Stomach smooth muscle (tissue), 2 donors: ENCODE measurements at regions not wholly inside any gene's neighbourhood (a gene's known extent, or its start where the extent isn't known, plus 50 kb on each side); places are given as distances from the start of the nearest gene placed in this dataset.

Experiments
- H3K27ac ChIP-seq: one replicate; pipeline ENCODE4 v1.7.0; 2013; ENCODE audit warnings: mild to moderate bottlenecking, low read length, inconsistent platforms
- H3K27me3 ChIP-seq, 2 donors: one replicate each; pipeline ENCODE4 v1.7.0; 2013; ENCODE audit warnings: low read length in 2 of 2; ENCODE audit not compliant: insufficient read depth in 2 of 2, control insufficient read depth in 1 of 2
- H3K36me3 ChIP-seq, 2 donors: one replicate each; pipeline ENCODE4 v1.7.0; 2013; ENCODE audit warnings: low read length in 2 of 2; ENCODE audit not compliant: control insufficient read depth in 2 of 2, insufficient read depth in 2 of 2
- H3K4me1 ChIP-seq: one replicate; pipeline ENCODE4 v1.7.0; 2013; ENCODE audit warnings: low read length; ENCODE audit not compliant: control insufficient read depth, insufficient read depth
- H3K4me3 ChIP-seq, 2 donors: one replicate each; pipeline ENCODE4 v1.7.0; 2013; ENCODE audit warnings: low read length in 2 of 2
- H3K9ac ChIP-seq, 2 donors: one replicate each; pipeline ENCODE4 v1.7.0; 2013; ENCODE audit warnings: low read length in 2 of 2, mild to moderate bottlenecking in 1 of 2
- H3K9me3 ChIP-seq, 2 donors: one replicate each; pipeline ENCODE4 v1.7.0; 2013; ENCODE audit warnings: low read length in 2 of 2; ENCODE audit not compliant: control insufficient read depth in 2 of 2
- donor health status: healthy.
- donor health status: Pancreatic carcinoma.

DNA sequence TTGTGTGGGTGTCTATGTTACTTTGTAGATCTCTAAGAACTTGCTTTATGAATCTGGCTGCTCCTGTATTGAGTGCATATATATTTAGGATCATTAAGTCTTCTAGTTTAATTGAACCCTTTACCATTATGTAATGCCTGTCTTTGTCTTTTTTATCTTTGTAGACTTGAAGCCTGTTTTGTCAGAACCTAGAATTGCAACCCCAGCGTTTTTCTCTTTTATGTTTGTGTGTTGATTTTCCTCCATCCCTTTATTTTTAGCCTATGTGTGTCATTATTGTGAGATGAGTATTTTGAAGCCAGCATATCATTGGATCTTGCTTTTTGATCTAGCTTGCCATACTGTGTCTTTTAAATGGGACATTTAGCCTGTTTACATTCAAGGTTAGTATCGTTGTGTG, 573.2 kb downstream of the BRINP3 start:
- no peak overlapping the region for H3K27ac ChIP-seq
- H3K9ac ChIP-seq: no peak overlapping the region
- H3K27me3 ChIP-seq: no peaks in the 10 kb centered on the region
- no peaks in the 10 kb centered on the region for H3K9me3 ChIP-seq
- H3K4me1 ChIP-seq: no peaks in the 10 kb centered on the region
- no peak overlapping the region for H3K4me3 ChIP-seq
- no peaks in the 10 kb centered on the region for H3K36me3 ChIP-seq

DNA sequence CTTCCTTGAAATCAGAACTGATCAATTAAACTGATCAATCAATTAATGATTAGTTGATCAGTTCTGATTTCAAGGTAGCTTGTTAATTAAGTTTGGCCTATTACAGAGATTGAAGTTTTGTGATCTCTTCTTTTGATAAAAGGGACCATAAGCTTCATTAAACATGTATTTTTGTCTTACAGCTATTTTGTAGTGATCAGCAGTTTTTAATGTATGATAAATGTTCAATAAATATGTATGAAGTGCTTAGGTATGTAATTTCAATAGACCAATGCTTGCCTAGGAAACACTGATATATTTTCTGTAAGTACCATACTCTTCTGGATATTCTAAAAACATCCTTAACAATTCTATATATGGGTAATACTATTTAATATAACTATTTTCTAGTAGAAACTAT, 569.6 kb downstream of the BRINP3 start:
- Histone ChIP-seq H3K4me3 (no peak overlapping the region), H3K27ac (no peak overlapping the region), H3K9me3 (no peaks in the 10 kb centered on the region), H3K4me1 (no peaks in the 10 kb centered on the region), H3K36me3 (no peaks in the 10 kb centered on the region), H3K27me3 (no peaks in the 10 kb centered on the region), H3K9ac (no peak overlapping the region)

DNA sequence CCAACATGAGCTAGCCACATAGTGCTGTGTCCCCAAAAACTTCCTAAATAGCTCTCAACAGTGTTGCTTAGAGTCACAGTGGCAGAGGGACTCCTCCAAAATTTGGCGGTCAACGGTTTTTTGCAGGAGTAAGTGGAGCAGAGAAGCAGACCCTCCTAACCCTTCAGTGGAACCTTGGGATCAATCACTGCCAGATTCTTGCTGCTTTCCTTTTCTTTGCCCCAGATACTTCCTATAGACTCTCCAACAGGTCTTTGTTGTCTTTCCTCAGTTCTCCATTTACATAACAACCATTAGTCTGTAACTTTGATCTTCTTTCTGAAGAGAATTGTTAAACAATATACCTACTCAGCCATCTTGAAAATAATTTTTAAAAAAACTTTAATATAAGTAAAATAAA, 556.1 kb downstream of the BRINP3 start:
- H3K27ac ChIP-seq: no peak overlapping the region
- no peak overlapping the region for H3K9ac ChIP-seq
- H3K9me3 ChIP-seq: peaks cover 0 to 7% of the 10 kb centered on the region in 2 donors
- no peaks in the 10 kb centered on the region for H3K4me1 ChIP-seq
- H3K36me3 ChIP-seq: no peaks in the 10 kb centered on the region
- no peaks in the 10 kb centered on the region for H3K27me3 ChIP-seq
- no peak overlapping the region for H3K4me3 ChIP-seq

DNA sequence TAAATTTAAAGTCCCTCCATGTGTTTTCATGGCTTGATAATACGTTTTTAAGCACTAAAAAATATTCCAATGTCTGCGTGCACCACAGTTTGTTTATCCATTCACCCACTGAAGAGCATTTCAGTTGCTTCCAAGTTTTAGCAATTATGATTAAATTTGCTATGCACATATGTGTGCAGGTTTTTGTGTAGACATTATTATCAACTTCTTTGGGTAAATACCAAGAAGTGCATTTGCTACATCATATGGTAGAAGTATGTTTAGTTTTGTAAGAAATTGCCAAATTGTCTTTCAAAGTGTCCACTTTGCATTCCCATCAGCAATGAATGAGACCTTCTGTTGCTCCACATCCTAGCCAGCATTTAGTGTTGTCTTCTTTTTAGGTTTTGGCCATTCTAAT, 550.0 kb downstream of the BRINP3 start:
- no peaks in the 10 kb centered on the region for H3K9me3 ChIP-seq

DNA sequence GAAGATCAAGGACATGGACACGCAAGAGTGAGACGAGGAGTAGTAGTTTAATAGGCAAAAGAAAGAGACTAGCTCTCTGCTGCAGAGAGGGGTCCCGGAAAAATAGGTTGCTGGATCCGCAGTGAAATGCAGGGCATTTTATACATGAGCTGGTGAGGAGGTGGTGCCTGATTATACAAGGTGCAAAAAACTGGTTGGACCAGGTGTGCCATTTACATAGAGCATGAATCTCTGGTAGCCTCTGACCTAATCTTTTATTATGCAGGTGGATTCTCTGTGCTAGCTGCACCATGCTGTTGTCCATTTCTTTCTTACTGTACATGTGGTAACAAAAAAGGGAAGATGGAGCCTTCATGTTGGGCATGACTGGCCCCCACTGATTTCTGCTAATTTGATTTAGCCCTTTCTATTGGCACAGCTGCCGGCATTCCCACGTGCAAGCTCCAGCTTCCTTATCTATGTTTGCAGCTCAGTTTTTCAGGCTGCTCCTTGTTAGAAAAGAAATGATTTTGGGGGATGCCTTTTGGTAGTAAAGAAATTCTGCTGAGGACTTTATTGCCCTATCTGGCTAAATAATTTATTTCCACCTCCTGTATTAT, 548.1 kb downstream of the BRINP3 start:
- Histone ChIP-seq H3K4me1 (no peaks in the 10 kb centered on the region), H3K9ac (no peak overlapping the region), H3K4me3 (no peak overlapping the region), H3K27me3 (no peaks in the 10 kb centered on the region), H3K9me3 (no peaks in the 10 kb centered on the region), H3K36me3 (no peaks in the 10 kb centered on the region), H3K27ac (no peak overlapping the region)

More for the DNA sequence above, 550.0 kb downstream of the BRINP3 start:
- no peak overlapping the region for H3K27ac ChIP-seq
- no peaks in the 10 kb centered on the region for H3K36me3 ChIP-seq
- H3K4me1 ChIP-seq: no peaks in the 10 kb centered on the region
- H3K4me3 ChIP-seq: no peak overlapping the region
- H3K9ac ChIP-seq: no peak overlapping the region
- H3K27me3 ChIP-seq: no peaks in the 10 kb centered on the region

DNA sequence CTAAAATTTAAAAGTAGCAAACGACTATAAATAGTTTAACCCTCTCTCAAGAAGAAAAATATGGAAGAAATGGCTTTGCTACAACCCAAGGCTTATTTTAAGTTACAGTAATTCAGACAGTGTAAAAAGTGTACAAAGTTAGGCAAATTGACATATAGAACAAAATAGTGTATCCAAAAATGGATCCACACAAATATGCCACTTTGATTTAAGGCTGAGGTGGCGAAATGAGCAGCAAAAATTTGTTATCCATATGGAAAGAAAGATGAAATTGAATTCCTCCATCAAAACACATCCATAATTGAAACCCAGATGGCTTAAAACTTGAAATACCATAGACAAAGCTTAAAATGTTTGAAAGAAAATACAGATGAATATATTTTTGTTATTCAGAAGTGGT, 540.8 kb downstream of the BRINP3 start:
- Histone ChIP-seq H3K9ac (no peak overlapping the region), H3K4me1 (no peaks in the 10 kb centered on the region), H3K4me3 (no peak overlapping the region), H3K36me3 (no peaks in the 10 kb centered on the region), H3K9me3 (no peaks in the 10 kb centered on the region), H3K27me3 (no peaks in the 10 kb centered on the region), H3K27ac (no peak overlapping the region)

DNA sequence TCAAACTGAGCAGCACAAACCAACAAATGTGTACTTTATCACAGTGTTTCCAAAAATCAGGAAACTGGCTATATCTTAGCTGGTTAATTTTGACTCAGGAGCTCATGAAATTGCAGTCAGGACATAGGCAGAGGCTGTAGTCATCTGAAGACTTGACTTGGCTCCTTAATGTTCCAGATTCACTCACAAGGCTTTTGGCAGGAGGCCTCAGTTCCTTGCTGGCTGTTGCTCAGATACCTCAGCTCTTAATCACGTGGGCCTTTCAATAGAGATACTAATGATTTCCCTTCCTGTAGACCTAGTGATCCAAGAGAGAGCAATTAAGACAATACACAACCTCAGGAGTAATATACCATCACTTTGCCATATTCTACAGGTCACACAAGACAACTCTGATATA, 537.7 kb downstream of the BRINP3 start:
- Histone ChIP-seq H3K4me1 (no peaks in the 10 kb centered on the region), H3K27ac (no peak overlapping the region), H3K4me3 (no peak overlapping the region), H3K9ac (no peak overlapping the region), H3K27me3 (no peaks in the 10 kb centered on the region), H3K9me3 (no peaks in the 10 kb centered on the region), H3K36me3 (no peaks in the 10 kb centered on the region)

DNA sequence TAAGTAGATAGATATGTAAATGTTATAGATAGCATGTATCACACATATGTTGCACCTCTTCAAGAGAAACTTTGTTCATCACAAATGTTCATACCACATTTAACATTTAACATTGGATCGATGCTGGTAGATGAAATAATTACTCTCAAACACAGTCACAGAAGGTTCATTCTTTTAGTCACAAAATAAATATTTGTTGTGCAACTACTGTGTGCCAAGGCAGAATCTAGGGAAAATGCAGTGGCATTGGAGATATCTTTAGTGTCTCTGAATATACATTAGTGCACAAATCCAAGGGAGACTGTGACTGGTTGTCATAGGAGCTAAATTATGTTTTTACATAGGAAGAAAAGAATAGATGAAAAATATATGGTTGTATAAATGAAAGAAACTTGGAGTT, 535.7 kb downstream of the BRINP3 start:
- no peak overlapping the region for H3K27ac ChIP-seq
- no peaks in the 10 kb centered on the region for H3K4me1 ChIP-seq
- H3K4me3 ChIP-seq: no peak overlapping the region
- H3K27me3 ChIP-seq: no peaks in the 10 kb centered on the region
- no peak overlapping the region for H3K9ac ChIP-seq
- H3K9me3 ChIP-seq: no peaks in the 10 kb centered on the region
- H3K36me3 ChIP-seq: no peaks in the 10 kb centered on the region

DNA sequence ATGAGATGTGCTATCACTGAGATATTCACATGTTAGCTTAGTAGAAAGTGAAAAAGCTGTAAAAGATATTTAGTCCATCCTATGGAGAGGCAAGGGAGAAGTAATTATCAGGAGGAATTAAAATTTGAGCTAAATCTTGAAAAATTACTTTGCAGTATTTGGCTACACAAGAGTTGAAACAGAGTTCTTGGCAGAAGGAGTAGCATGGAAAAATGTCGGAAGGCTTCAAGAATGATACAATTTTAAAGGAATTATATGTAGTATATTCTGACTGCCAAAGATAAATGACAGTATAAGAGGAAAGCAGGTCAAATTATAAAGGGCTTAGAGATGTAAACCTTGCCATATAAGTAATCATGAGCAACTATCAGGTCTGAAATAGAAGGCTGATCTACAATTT, 518.9 kb downstream of the BRINP3 start:
- Histone ChIP-seq H3K4me3 (no peak overlapping the region), H3K9ac (no peak overlapping the region), H3K27me3 (no peaks in the 10 kb centered on the region), H3K9me3 (no peaks in the 10 kb centered on the region), H3K4me1 (peaks cover 5% of the 10 kb centered on the region), H3K36me3 (no peaks in the 10 kb centered on the region), H3K27ac (no peak overlapping the region)

DNA sequence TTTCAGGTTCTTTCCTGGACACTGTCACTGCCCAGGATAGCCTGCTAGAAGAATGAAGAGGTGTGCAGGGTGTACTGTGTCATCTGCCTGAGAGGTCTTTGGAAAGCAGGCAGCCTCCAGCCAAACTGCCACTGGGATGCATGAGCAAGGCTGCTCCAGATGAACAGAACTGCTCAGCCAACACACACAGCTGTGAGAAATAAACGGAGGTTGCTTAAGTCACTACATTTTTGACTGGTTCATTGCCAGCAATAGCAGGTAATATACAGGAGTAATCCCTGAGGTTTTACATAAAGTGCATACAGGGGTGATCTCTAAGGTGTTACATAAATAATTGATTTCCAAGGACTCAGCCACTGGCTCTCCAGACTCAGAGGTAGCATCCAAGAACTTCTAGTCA, 516.9 kb downstream of the BRINP3 start:
- no peak overlapping the region for H3K9ac ChIP-seq
- H3K27me3 ChIP-seq: no peaks in the 10 kb centered on the region
- no peaks in the 10 kb centered on the region for H3K36me3 ChIP-seq
- no peak overlapping the region for H3K4me3 ChIP-seq
- H3K27ac ChIP-seq: no peak overlapping the region
- H3K4me1 ChIP-seq: peaks cover 5% of the 10 kb centered on the region
- H3K9me3 ChIP-seq: no peaks in the 10 kb centered on the region

DNA sequence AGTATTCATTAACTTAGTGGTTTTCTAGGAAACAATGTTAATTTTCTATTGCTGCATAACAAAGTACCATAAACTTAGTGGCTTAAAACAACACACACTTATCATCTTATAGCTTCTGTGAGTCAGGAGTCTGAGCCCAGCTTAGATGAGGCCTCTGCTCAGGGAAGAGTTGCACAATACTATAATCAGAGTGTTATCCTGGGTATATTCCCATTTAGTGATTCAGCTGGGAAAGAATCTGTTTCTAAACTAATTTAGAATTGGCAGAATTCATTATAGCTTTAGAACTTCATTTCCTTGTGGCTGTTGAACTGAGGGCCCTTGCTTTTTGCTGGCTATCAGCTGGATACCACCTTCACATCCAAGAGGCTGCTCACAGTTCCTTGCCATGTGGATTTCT, 515.5 kb downstream of the BRINP3 start:
- Histone ChIP-seq H3K9me3 (no peaks in the 10 kb centered on the region), H3K27me3 (no peaks in the 10 kb centered on the region), H3K4me1 (peaks cover 5% of the 10 kb centered on the region), H3K9ac (no peak overlapping the region), H3K4me3 (no peak overlapping the region), H3K36me3 (no peaks in the 10 kb centered on the region), H3K27ac (no peak overlapping the region)
